HL-60 (cell line): ENCODE measurements at regions not wholly inside any gene's neighbourhood (a gene's known extent, or its start where the extent isn't known, plus 50 kb on each side); places are given as distances from the start of the nearest gene placed in this dataset.

Experiments used
- DNase-seq, 2 experiments: peaks; one replicate each; pipeline ENCODE4 v3.0.0-alpha.2; 2010 to 2020; ENCODE audit warnings: low read depth in 1 of 2, low spot score in 1 of 2
- H3K27ac ChIP-seq: fragments of 250-450 bp; sonication (Bioruptor Pico); replicated peaks from 2 replicates; pipeline ENCODE4 v1.5.1; 2020; ENCODE audit warnings: mild to moderate bottlenecking, moderate library complexity
- H3K27me3 ChIP-seq: fragments of 250-450 bp; sonication (Bioruptor Pico); 2 replicates; pipeline ENCODE4 v1.5.1; 2021; ENCODE audit warnings: mild to moderate bottlenecking, moderate library complexity; ENCODE audit not compliant: insufficient read depth, poor library complexity, severe bottlenecking
- H3K4me3 ChIP-seq: replicated peaks from 2 replicates; pipeline ENCODE4 v1.5.1; 2011; ENCODE audit warnings: mild to moderate bottlenecking, control low read depth, low read length; ENCODE audit not compliant: insufficient read depth
- GABPA ChIP-seq: IDR thresholded peaks from 2 replicates; pipeline ENCODE4 v1.6.1; 2012; ENCODE audit warnings: low read depth
- POLR2AphosphoS5 ChIP-seq: IDR thresholded peaks from 2 replicates; pipeline ENCODE4 v1.6.1; 2012; ENCODE audit warnings: low read depth
- SPI1 ChIP-seq: IDR thresholded peaks from 2 replicates; pipeline ENCODE4 v1.6.1; 2012; ENCODE audit warnings: low read depth, mild to moderate bottlenecking, borderline replicate concordance
- TF ChIP-seq, protein P1 (sequence below): IDR thresholded peaks from one replicate; pipeline ENCODE4 v1.5.1; 2011; ENCODE audit warnings: low read length, control low read depth, inconsistent platforms; ENCODE audit not compliant: insufficient read depth
- TF ChIP-seq, protein P2 (sequence below): IDR thresholded peaks from 2 replicates; pipeline ENCODE4 v1.6.1; 2012; ENCODE audit warnings: low read depth; ENCODE audit not compliant: insufficient replicate concordance

GRCh38 chr4:130738233-130738632 is 1642.3 kb downstream of the C4orf33 start:
- TF ChIP-seq, protein P1, sequence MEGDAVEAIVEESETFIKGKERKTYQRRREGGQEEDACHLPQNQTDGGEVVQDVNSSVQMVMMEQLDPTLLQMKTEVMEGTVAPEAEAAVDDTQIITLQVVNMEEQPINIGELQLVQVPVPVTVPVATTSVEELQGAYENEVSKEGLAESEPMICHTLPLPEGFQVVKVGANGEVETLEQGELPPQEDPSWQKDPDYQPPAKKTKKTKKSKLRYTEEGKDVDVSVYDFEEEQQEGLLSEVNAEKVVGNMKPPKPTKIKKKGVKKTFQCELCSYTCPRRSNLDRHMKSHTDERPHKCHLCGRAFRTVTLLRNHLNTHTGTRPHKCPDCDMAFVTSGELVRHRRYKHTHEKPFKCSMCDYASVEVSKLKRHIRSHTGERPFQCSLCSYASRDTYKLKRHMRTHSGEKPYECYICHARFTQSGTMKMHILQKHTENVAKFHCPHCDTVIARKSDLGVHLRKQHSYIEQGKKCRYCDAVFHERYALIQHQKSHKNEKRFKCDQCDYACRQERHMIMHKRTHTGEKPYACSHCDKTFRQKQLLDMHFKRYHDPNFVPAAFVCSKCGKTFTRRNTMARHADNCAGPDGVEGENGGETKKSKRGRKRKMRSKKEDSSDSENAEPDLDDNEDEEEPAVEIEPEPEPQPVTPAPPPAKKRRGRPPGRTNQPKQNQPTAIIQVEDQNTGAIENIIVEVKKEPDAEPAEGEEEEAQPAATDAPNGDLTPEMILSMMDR: no peak
- no peak for TF ChIP-seq POLR2AphosphoS5
- no peak for TF ChIP-seq SPI1
- no peak for TF ChIP-seq GABPA
- TF ChIP-seq, protein P2, sequence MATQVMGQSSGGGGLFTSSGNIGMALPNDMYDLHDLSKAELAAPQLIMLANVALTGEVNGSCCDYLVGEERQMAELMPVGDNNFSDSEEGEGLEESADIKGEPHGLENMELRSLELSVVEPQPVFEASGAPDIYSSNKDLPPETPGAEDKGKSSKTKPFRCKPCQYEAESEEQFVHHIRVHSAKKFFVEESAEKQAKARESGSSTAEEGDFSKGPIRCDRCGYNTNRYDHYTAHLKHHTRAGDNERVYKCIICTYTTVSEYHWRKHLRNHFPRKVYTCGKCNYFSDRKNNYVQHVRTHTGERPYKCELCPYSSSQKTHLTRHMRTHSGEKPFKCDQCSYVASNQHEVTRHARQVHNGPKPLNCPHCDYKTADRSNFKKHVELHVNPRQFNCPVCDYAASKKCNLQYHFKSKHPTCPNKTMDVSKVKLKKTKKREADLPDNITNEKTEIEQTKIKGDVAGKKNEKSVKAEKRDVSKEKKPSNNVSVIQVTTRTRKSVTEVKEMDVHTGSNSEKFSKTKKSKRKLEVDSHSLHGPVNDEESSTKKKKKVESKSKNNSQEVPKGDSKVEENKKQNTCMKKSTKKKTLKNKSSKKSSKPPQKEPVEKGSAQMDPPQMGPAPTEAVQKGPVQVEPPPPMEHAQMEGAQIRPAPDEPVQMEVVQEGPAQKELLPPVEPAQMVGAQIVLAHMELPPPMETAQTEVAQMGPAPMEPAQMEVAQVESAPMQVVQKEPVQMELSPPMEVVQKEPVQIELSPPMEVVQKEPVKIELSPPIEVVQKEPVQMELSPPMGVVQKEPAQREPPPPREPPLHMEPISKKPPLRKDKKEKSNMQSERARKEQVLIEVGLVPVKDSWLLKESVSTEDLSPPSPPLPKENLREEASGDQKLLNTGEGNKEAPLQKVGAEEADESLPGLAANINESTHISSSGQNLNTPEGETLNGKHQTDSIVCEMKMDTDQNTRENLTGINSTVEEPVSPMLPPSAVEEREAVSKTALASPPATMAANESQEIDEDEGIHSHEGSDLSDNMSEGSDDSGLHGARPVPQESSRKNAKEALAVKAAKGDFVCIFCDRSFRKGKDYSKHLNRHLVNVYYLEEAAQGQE: no peak
- DNase-seq: no peak
- Histone ChIP-seq H3K27ac (no peak overlapping the region), H3K4me3 (no peak overlapping the region), H3K27me3 (no peaks in the 10 kb centered on the region)

DNA sequence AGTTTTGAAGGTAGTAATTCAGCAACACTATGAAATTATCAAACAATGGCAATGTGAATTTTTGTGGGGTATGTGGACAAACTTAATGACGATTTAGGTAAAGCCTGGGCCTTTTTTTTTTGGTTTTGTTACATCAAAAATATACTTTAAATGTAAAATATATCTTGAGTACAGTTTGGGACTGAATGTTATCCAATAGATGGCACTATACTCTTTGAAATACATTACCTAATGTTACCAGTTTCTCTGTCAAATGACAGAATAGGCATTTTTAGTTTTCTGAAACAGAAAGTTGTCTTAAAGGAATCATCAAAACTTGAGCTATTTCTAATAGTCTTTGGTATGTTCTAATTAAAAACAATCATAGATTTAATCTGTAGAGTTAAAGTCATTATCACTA is 1651.9 kb downstream of the C4orf33 start:
- no peak for DNase-seq
- Histone ChIP-seq H3K4me3 (no peak overlapping the region), H3K27ac (no peak overlapping the region), H3K27me3 (no peaks in the 10 kb centered on the region)
- no peak for TF ChIP-seq GABPA
- TF ChIP-seq, protein P2: no peak
- TF ChIP-seq POLR2AphosphoS5: no peak
- TF ChIP-seq SPI1: no peak
- TF ChIP-seq, protein P1: no peak

DNA sequence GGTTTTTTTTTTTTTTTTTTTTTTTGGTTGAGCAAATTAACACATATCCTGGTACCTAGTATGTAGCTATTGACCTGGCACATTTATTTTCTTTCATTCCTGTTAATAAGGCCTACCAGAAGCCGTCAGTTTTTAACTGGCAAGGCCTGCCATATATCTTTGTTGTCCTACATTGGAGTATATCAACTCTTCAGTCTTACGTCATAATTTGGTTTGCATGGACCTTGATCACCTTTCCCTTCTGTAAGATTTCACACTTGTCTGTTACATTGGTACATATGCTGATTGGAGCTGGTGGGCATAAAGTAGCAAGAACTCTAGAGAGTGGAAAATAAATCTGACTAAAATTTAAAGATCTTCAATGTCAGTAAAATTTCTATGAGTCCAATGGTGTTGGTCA is 1658.0 kb downstream of the C4orf33 start:
- TF ChIP-seq POLR2AphosphoS5: no peak
- no peak for TF ChIP-seq SPI1
- TF ChIP-seq, protein P1: no peak
- TF ChIP-seq, protein P2: no peak
- no peak for TF ChIP-seq GABPA

More for the DNA sequence above, 1658.0 kb downstream of the C4orf33 start:
- H3K4me3 ChIP-seq: no peak overlapping the region
- H3K27ac ChIP-seq: no peak overlapping the region
- H3K27me3 ChIP-seq: no peaks in the 10 kb centered on the region
- no peak for DNase-seq
